ENCODE measurements at regions not wholly inside any gene's neighbourhood (a gene's known extent, or its start where the extent isn't known, plus 50 kb on each side); places are given as distances from the start of the nearest gene placed in this dataset.

GRCh38 chr13:39835253-39835652 lies 179.8 kb downstream of the COG6 start:
- no peaks in the 10 kb centered on the region for H3K36me3 ChIP-seq (ENCODE audit: control insufficient read depth, insufficient read depth, low read length)
- no peak overlapping the region for H3K9ac ChIP-seq (ENCODE audit: insufficient read depth in 1 of 2, low read depth in 2 of 2, low read length in 2 of 2)
- H3K9me3 ChIP-seq (replicated peaks; ENCODE audit: control insufficient read depth, insufficient read depth, low read depth, low read length) = no peaks in the 10 kb centered on the region
- in situ Hi-C loops (cut with MboI) (no loop called here), intact Hi-C loops (cut with micrococcal nuclease) (no loop called here)
- no peaks in the 10 kb centered on the region for H3K79me2 ChIP-seq (ENCODE audit: control insufficient read depth, insufficient read depth, low read length)
- ATAC-seq (no peak), DNase-seq (ENCODE audit: extremely low read depth in 1 of 4, low spot score in 3 of 4) (no peak), FAIRE-seq (no peak)
- no peaks in the 10 kb centered on the region for H3K4me1 ChIP-seq (replicated peaks in 1 of 2; ENCODE audit: control insufficient read depth in 2 of 2, insufficient read depth in 2 of 2, low read length in 2 of 2)
- BruUV-seq (replicated peaks) = no TSS peak
- no peak overlapping the region for H3K27ac ChIP-seq (ENCODE audit: extremely low read depth, low read depth, low read length)
- H3K4me2 ChIP-seq (ENCODE audit: insufficient read depth, low read length) = no peak overlapping the region
- ChIA-PET CTCF (ENCODE audit: low intra/inter-chr PET ratio) (no interaction called here), POLR2A (no interaction called here)
- H3K27me3 ChIP-seq (ENCODE audit: control insufficient read depth in 2 of 2, insufficient read depth in 2 of 2, low read length in 2 of 2) = no peaks in the 10 kb centered on the region
- 1% methylated on average over 7 of the region's 7 CpGs for WGBS (ENCODE audit: insufficient coverage, low coverage, missing lambda C conversion rate)
- no peaks in the 10 kb centered on the region for H4K20me1 ChIP-seq (replicated peaks; ENCODE audit: control insufficient read depth, insufficient read depth, low read length)
- H2AFZ ChIP-seq (ENCODE audit: low read depth, low read length) = no peak overlapping the region
- H3K9me1 ChIP-seq (ENCODE audit: control insufficient read depth, insufficient read depth, low read length) = no peaks in the 10 kb centered on the region
- H3K4me3 ChIP-seq = no peak overlapping the region
- no peak for TF ChIP-seq SMARCA4 (IDR thresholded peaks at IDR 0.05)
- no peak for TF ChIP-seq ZNF318 (IDR thresholded peaks at IDR 0.05; ENCODE audit: borderline replicate concordance in 1 of 2, low read depth in 1 of 2)
- TF ChIP-seq SETDB1 (IDR thresholded peaks at IDR 0.05; ENCODE audit: low read length) = no peak
- no peak for TF ChIP-seq GTF2E2 (tag; IDR thresholded peaks at IDR 0.05)
- TF ChIP-seq ATF3 (IDR thresholded peaks at IDR 0.05) = no peak
- TF ChIP-seq ATF3 (CRISPR knock-in tag; conservative IDR thresholded peaks at IDR 0.05) = no peak
- TF ChIP-seq LCOR (CRISPR knock-in tag; IDR thresholded peaks at IDR 0.05) = no peak
- no peak for TF ChIP-seq PTTG1 (tag; IDR thresholded peaks at IDR 0.05; ENCODE audit: low read depth)
- TF ChIP-seq ZSCAN29 (IDR thresholded peaks at IDR 0.05) = no peak
- no peak for TF ChIP-seq ZNF175 (CRISPR knock-in tag; IDR thresholded peaks at IDR 0.05; ENCODE audit: low read depth)
- no peak for TF ChIP-seq ZNF354B (CRISPR knock-in tag; IDR thresholded peaks at IDR 0.05)
- no peak for TF ChIP-seq HMGN3 (IDR thresholded peaks at IDR 0.05; ENCODE audit: borderline replicate concordance, extremely low read depth, insufficient read length, low read depth, low read length)
- TF ChIP-seq NRF1 (conservative IDR thresholded peaks at IDR 0.05 in 1 of 2, IDR thresholded peaks at IDR 0.05 in 1 of 2) = no peak
- no peak for TF ChIP-seq ATF1 (CRISPR knock-in tag; IDR thresholded peaks at IDR 0.05)
- TF ChIP-seq ATF1 (tag; IDR thresholded peaks at IDR 0.05) = no peak
- TF ChIP-seq MITF (IDR thresholded peaks at IDR 0.05) = no peak
